ENCODE measurements at regions not wholly inside any gene's neighbourhood (a gene's known extent, or its start where the extent isn't known, plus 50 kb on each side); places are given as distances from the start of the nearest gene placed in this dataset.

DNA sequence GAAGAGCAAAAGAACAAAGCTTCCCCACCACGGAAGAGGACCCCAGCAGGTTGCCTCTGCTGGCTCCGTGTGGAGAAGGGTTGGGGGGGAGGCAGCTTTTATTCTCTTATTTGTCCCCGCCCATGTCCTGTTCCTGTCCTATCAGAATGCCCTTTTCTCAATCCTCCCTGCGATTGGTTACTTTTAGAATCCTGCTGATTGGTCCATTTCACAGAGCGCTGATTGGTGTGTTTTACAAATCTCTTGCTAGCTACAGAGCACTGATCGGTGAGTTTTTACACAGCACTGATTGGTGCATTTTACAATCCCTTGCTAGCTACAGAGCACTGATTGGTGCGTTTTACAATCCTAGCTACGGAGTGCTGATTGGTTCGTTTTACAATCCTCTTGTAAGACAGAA, 100.6 kb upstream of the KLF13 start:
- BruUV-seq (replicated peaks): no TSS peak
- no peak overlapping the region for H3K4me3 ChIP-seq (replicated peaks in 1 of 3; ENCODE audit: insufficient read depth in 1 of 3, low read depth in 1 of 3, low read length in 3 of 3)
- dilution Hi-C loops (cut with MboI; ENCODE audit: extremely low pct_ligation_motif_present, low sequenced_read_pairs): no loop called here
- H4K20me1 ChIP-seq (replicated peaks; ENCODE audit: control insufficient read depth, extremely low read depth, insufficient read depth, low read length): no peaks in the 10 kb centered on the region
- H3K79me2 ChIP-seq (ENCODE audit: control insufficient read depth, insufficient read depth, low read length): no peaks in the 10 kb centered on the region
- CTCF ChIA-PET: interaction anchor here (1.6 kb wide), 1 partner anchor 264 kb away, joined by 3 read pairs; no protein-coding TSS in a partner anchor
- peaks cover 11% of the 10 kb centered on the region for H3K4me1 ChIP-seq (ENCODE audit: control insufficient read depth, extremely low read depth, insufficient read depth, low read length)
- FAIRE-seq: no peak
- H3K36me3 ChIP-seq (ENCODE audit: control insufficient read depth in 2 of 2, extremely low read depth in 1 of 2, insufficient read depth in 2 of 2, low read length in 2 of 2): no peaks in the 10 kb centered on the region
- H3K4me2 ChIP-seq (ENCODE audit: insufficient read depth, low read length): no peak overlapping the region
- H3K9ac ChIP-seq (replicated peaks; ENCODE audit: extremely low read depth, insufficient read depth, low read length): no peak overlapping the region
- intact Hi-C loops (cut with micrococcal nuclease): no loop called here
- TF ChIP-seq POLR2AphosphoS5 (IDR thresholded peaks at IDR 0.05; ENCODE audit: insufficient read depth, low read depth, low read length) (no peak), POLR2A (IDR thresholded peaks at IDR 0.05; ENCODE audit: low read depth, low read length) (no peak), MYC (IDR thresholded peaks at IDR 0.05; ENCODE audit: low read depth, low read length) (no peak), JUN (IDR thresholded peaks at IDR 0.05; ENCODE audit: borderline replicate concordance, insufficient read depth, insufficient read length, low read depth) (no peak), GATA2 (IDR thresholded peaks at IDR 0.05; ENCODE audit: insufficient read depth, insufficient read length, low read depth, low read length) (no peak), EZH2 (IDR thresholded peaks at IDR 0.05; ENCODE audit: borderline replicate concordance, low read depth, low read length, severe bottlenecking) (no peak), FOS (IDR thresholded peaks at IDR 0.05; ENCODE audit: borderline replicate concordance, insufficient read depth, low read length) (no peak)
- TF ChIP-seq, protein P1, sequence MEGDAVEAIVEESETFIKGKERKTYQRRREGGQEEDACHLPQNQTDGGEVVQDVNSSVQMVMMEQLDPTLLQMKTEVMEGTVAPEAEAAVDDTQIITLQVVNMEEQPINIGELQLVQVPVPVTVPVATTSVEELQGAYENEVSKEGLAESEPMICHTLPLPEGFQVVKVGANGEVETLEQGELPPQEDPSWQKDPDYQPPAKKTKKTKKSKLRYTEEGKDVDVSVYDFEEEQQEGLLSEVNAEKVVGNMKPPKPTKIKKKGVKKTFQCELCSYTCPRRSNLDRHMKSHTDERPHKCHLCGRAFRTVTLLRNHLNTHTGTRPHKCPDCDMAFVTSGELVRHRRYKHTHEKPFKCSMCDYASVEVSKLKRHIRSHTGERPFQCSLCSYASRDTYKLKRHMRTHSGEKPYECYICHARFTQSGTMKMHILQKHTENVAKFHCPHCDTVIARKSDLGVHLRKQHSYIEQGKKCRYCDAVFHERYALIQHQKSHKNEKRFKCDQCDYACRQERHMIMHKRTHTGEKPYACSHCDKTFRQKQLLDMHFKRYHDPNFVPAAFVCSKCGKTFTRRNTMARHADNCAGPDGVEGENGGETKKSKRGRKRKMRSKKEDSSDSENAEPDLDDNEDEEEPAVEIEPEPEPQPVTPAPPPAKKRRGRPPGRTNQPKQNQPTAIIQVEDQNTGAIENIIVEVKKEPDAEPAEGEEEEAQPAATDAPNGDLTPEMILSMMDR (IDR thresholded peaks at IDR 0.05; ENCODE audit: extremely low read depth in 1 of 2, insufficient read depth in 1 of 2, low read depth in 1 of 2, low read length in 2 of 2): no peak
- TF ChIP-seq, protein P2, sequence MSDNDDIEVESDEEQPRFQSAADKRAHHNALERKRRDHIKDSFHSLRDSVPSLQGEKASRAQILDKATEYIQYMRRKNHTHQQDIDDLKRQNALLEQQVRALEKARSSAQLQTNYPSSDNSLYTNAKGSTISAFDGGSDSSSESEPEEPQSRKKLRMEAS (IDR thresholded peaks at IDR 0.05; ENCODE audit: insufficient read depth, insufficient read length): no peak
- no peak overlapping the region for H2AFZ ChIP-seq (ENCODE audit: low read depth, low read length)
- H3K27me3 ChIP-seq (ENCODE audit: control insufficient read depth in 2 of 2, insufficient read depth in 2 of 2, low read length in 2 of 2): peaks cover 14 to 27% of the 10 kb centered on the region in 2 experiments
- no peak for DNase-seq (ENCODE audit: low read depth, low spot score)
- no peak overlapping the region for H3K27ac ChIP-seq (ENCODE audit: insufficient read depth, low read depth, low read length)
- H3K9me1 ChIP-seq (replicated peaks; ENCODE audit: control insufficient read depth, extremely low read depth, insufficient read depth, low read length): no peaks in the 10 kb centered on the region
- H3K9me3 ChIP-seq (replicated peaks; ENCODE audit: control insufficient read depth, insufficient read depth, low read length): no peaks in the 10 kb centered on the region
- POLR2A ChIA-PET: no interaction called here
